NCI-H1694 treated with DMSO at 0.1 percent for 48 hours (cell line): ENCODE measurements at regions not wholly inside any gene's neighbourhood (a gene's known extent, or its start where the extent isn't known, plus 50 kb on each side); places are given as distances from the start of the nearest gene placed in this dataset.

Experiments
- DNase-seq: peaks from one replicate; lab custom pipeline; 2025; lab: John Stamatoyannopoulos, UW

GRCh38 chr6:22067671-22068070, 229.2 kb downstream of the PRL start:
- no peak for DNase-seq

GRCh38 chr6:22068561-22069305, 228.1 kb downstream of the PRL start:
- no peak for DNase-seq

DNA sequence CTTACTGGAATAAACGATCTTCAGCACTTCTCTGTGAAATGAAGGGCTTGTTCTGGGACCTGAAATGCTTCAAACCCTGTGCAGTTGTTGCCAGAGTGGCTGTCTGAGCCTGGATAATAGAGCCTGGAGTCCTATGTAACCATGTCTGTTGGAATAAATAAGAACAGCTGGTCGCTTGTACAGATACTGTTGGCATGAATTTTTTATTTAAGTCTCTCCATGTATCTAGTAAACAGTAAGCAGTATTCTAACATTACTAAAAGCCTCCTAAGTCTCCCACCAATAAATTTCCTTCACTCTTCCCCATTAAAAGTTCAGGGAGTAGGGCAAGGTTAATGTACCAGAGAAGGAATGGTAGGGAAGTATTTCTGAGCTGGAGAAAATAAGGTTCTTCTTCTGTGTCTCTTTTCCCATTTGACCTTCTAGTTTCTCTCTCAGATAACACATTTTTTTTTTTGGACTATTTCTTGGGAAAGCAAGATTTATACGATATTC, 227.5 kb downstream of the PRL start:
- DNase-seq: peak; percentile 75

- peak; percentile 6 for DNase-seq
Measured at GRCh38 chr6:22071270-22072041, 225.4 kb downstream of the PRL start.

DNA sequence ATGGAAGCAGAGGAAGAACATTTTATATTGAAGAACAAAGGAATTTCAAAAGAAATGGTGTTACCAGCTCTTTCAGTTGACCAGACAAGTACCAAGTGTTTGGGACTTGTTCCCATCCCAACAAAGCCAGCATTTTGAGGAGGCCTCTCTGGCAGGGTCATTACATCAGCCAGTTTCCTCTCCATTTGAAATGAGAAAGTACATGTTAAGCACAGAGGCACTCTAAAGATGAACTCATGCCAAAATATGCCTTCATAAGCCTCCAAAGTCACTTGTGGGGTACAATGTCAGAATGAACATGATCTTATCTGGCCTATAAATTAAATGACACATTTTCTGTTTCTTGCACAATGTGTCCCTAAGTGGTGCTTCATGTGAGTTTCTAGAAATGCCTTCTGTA, 223.9 kb downstream of the PRL start:
- no peak for DNase-seq

GRCh38 chr6:22073516-22074198, 223.2 kb downstream of the PRL start:
- no peak for DNase-seq

DNA sequence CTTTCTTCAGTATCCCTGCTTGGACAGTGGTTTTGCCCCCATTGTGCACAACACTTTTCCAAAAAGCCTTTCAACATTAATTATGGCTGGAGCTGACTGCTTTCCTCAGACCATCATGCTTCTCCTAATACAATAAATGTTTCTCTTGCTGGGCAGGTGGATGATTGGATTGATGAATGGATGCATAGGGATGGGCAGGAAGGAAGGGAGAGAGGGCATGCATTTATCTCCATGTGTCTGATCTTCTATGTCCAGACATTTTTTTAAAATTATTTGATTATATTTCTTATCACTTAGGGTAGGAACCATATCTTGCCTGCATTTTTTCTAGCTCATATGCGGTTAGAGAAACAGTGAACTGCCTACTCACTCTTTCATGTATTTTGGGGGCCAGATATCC, 218.5 kb downstream of the PRL start:
- DNase-seq: no peak

DNA sequence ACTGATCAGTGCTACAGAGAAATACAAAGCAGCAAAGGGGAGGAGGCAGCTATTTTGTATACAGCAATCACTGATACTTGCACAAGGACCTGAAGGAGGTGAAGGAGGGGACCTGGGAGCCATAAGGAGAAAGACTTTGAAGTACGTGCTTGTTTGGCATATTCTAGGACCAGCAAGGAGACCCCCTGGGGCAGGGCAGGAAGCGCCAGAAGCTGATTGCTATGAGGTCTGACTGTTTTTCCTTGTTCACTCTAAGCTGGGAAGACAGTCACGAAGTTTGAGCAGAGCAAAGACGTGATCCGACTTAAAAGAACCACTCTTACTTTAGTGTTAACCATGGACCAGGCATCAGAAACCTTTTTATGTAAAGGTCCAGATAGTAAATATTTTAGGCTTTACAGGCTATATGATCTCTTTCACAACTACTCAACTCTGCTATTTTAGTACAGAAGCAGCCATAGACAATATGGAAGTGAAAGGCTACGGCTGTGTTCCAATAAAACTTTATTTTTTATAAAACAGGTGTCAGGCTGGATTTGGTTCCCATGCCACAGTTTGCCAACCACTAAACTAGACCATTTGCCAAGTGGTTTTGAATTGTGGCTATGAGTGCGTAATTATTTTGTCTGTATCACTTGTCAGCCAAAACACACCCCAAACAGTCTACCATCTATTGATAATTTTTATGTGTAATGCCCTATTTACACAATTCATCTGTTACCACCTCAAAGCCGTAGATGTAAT, 217.9 kb downstream of the PRL start:
- no peak for DNase-seq

DNA sequence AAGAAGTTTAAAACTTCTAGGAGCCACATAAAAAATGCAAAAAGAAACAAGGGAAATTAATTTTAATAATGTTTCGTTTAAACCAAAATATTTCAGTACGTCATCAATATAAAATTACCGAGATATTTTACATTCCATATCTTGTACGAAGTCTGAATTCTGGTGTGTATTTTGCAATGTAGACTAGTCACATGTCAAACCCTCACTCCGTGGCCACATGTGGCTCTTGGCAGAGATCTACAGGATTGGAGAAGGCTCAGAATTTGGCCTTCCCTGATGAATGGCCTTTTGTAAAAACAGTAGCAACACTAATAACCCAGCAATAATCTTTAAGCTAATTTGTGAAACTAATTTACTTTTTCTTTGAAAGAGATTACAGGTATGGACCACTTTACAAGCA, 217.1 kb downstream of the PRL start:
- no peak for DNase-seq

DNA sequence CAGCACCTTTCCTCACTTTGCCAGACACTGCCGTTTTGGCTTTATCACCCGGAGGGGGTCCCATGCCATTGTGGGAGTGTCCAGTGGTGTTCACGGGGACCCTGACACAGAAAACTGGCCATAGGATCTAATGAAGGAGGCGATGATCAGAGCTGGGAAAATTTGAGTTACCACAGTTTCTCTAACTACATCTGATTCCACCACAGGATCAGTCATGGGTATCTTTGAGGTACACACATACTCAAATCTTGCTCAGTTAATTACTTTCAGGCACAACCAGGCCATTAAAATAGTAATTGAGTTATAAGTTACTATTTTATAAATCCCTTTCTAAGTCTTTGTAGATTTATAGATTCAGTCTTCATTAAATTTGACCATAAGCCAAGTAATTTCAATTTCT, 215.1 kb downstream of the PRL start:
- DNase-seq: no peak

GRCh38 chr6:22082218-22082617, 214.6 kb downstream of the PRL start:
- DNase-seq: no peak

DNA sequence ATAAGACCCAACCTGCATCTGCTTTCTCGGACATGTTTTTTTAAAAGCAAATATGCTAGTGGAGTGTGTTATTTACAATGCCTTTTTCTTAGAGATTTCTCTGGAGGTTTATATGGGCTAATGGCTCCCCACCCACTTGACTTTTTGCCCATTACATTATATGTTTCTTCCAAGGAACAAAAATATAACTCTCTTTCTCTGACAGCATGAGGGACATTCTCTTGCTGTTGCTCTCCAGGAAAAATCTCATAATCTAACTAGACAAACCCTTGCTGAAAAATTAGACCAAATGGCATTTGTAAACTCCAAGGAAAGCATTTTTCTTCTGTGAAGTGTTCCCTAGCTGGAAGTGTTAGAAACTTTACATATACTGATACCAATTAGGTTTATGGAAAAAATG, 213.7 kb downstream of the PRL start:
- no peak for DNase-seq

GRCh38 chr6:22087960-22088706, 208.7 kb downstream of the PRL start:
- DNase-seq: no peak

DNA sequence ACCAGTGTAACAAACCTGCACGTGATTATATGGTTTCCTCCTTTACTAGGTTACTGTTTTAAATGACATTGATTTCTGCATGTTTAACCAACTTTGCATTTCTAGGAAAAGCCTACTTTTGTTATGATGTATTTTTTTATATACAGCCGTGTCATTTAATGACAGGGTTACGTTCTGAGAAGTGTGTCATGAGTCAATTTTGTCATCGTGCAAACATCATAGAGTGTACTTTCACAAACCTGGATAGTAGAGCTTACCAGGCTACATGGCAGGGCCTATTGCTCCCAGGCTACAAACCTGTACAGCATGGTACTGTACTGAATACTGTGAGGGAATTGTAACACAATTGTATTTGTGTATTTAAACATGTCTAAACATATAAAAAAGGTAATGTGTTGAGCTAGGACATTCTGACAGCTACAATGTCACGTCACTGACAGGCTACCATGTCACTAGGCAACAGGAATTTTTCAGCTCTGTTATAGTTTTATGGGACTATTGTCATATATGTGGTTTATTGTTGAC, 205.3 kb downstream of the PRL start:
- no peak for DNase-seq

DNA sequence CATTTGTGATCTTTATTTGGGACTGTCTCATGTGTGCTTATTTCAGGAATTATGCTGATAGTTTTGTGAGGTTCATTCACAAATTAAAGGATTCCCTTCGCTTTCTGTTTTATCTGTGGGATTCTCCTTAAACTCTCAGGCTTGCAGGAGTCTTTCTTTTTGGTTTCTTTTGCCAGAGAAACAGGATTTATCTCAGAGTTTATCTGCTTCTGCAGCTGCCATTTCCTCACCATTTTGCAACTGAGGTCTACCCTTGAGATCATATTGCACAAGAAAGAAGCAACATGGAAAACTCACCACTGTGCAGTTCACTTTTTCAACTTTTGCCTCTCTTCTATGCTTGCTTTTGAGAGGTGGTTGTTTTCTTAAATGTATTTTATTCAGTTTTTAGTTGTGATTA, 201.0 kb downstream of the PRL start:
- DNase-seq: no peak

DNA sequence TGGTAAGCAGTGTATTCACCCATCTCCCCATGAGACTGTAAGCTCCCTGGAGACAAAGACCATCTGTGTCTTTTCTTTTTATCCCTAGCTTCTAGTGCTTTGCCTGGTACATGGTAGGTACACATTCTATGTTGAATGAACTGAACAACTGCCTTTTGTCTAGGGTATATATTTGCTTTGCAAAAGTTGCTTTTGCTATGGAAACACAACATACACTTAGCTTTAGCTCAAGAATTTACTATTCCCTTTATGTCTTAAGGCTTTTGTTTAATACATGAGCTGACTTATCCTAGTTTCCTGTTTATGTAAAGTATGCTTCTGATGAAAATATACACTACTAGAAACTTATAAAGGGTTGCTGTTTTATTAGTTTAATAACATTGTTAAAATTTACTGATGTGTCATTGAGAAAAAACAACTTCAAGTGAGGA, 198.2 kb downstream of the PRL start:
- peak; percentile 36 for DNase-seq

DNA sequence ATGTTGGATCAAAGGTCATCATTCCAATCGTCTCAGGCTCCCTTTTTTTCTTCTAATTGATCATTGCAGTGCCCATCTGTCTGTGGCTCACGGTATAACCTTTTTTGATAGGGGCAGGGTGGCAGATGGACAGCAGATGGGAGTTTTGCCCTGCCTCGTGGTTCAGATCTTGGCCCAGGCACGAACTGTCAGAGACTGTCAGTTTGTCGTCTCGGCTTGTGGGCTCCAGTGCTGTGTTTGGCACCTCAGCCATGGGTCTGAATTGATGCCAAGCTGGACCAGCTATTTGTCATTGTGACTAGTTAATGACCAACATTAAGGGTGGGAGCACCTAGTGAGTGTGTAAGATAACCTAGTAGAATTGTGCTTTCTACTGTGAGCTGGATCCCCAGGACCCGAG, 197.6 kb downstream of the PRL start:
- peak; percentile 66 for DNase-seq

DNA sequence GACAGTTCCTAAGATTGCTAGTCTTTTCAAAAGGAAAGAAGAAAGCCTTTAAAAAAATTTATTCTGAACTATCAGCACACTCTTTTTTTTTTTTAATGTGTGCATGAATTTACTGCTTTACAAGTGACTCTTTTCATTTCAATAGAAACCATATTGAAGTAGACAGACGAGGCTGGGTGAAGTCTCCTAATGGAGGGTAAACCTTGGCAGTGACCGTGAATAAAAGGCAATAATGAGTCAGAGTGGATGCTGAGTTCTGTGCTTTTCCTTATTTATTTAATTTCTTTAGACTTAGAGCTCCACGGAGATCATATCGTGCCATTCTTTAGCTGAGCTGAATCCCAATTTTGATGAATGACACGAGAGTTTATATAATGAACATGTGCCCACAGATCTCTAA, 196.9 kb downstream of the PRL start:
- DNase-seq: no peak

- no peak for DNase-seq
Measured at GRCh38 chr6:22101163-22101562, 195.7 kb downstream of the PRL start.

- no peak for DNase-seq
Measured at GRCh38 chr6:22102671-22103070, 194.2 kb downstream of the PRL start.

DNA sequence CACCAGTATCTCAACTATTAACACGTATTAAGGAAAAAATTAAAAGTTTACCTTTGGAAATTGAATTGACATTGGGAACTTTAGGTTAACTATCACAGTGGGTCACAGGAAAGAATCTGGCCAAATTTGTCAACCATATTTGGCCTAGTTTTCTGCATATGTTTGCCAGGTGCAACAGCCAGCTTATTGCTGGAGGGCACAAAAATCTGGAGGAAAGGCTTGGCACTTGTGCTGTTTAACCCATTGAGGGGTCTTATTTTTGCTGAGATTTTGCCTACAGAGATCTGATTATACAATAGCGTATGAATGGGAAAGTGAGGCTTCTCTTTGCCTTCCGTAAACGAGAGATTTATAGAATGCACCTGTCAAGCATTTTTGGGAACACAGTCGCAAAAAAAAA, 190.4 kb downstream of the PRL start:
- DNase-seq: peak; percentile 80
